HCT116 (cell line): ENCODE measurements at regions not wholly inside any gene's neighbourhood (a gene's known extent, or its start where the extent isn't known, plus 50 kb on each side); places are given as distances from the start of the nearest gene placed in this dataset.

ENCODE experiments used
- ATAC-seq: fragments of 200-7000 bp; cut with Tn5 transposase; 2 replicates; pipeline ENCODE4 v1.9.1; 2020; ENCODE audit warnings: mild to moderate bottlenecking, moderate library complexity
- BruUV-seq: library from RNA; stranded (reverse); fragments of 400-500 nt; replicated peaks from 2 replicates; lab custom pipeline; 2021; lab: Mats Ljungman, UMichigan
- CTCF ChIA-PET: fragments of 300-600 bp; sonication (Branson Sonifier 250); formaldehyde crosslinking; loops from one replicate; lab custom pipeline; 2021; ENCODE audit warnings: antibody characterized with exemption; lab: Charles Lee
- POLR2A ChIA-PET: fragments of 300-600, 350-600 bp; sonication (Branson Sonifier 250); formaldehyde crosslinking; loops from one replicate; lab custom pipeline; 2021; ENCODE audit warnings: antibody characterized with exemption; lab: Charles Lee
- RAD21 ChIA-PET, 2 experiments: fragments of 300-600 bp; sonication (Branson Sonifier 250); formaldehyde crosslinking; loops; one replicate each; lab custom pipeline; 2023; ENCODE audit warnings: low total read pairs in 2 of 2; ENCODE audit not compliant: uncharacterized antibody in 2 of 2, unreplicated experiment in 2 of 2, low non-redundant PET in 1 of 2; lab: Charles Lee
- DNase-seq: peaks from one replicate; pipeline ENCODE4 v3.0.0-alpha.2; 2010; ENCODE audit warnings: low read depth, low spot score
- H2AFZ ChIP-seq: fragments of 200-600 bp; shearing (Covaris generic), sonication (generic); 2 replicates; pipeline ENCODE4 v1.6.1; 2017; ENCODE audit warnings: low read depth, mixed run types, mixed read lengths, antibody characterized with exemption, low read length; ENCODE audit not compliant: poor library complexity, severe bottlenecking
- H3K27ac ChIP-seq: 2 replicates; pipeline ENCODE4 v1.5.1; 2012; ENCODE audit warnings: low read depth, low read length
- H3K27me3 ChIP-seq: fragments of 200-600 bp; sonication (generic); 2 replicates; pipeline ENCODE4 v1.6.1; 2016; ENCODE audit warnings: mixed run types, low read length, mixed read lengths; ENCODE audit not compliant: insufficient read depth
- H3K36me3 ChIP-seq, 2 experiments: fragments of 200-500 bp in 1 of 2; fragments of 200-600 bp in 1 of 2; sonication (Bioruptor generic) in 1 of 2; sonication (generic) in 1 of 2; 2 replicates each; pipeline versions ENCODE4 v1.5.1 to v1.6.1; 2014 to 2016; ENCODE audit warnings: low read length in 2 of 2, inconsistent platforms in 1 of 2, mixed read lengths in 1 of 2, mixed run types in 1 of 2; ENCODE audit not compliant: insufficient read depth in 2 of 2, control insufficient read depth in 1 of 2
- H3K4me1 ChIP-seq, 2 experiments: fragments of 200-600 bp in 1 of 2; sonication (generic) in 1 of 2; 2 replicates each; pipeline versions ENCODE4 v1.5.1 to v1.6.1; 2012 to 2017; ENCODE audit warnings: low read length in 2 of 2, inconsistent platforms in 1 of 2, mild to moderate bottlenecking in 1 of 2, mixed read lengths in 1 of 2, mixed run types in 1 of 2, moderate library complexity in 1 of 2; ENCODE audit not compliant: insufficient read depth in 2 of 2, control insufficient read depth in 1 of 2
- H3K4me2 ChIP-seq: fragments of 200-600 bp; sonication (generic); 2 replicates; pipeline ENCODE4 v1.6.1; 2017; ENCODE audit warnings: mixed run types, low read length, mixed read lengths
- H3K4me3 ChIP-seq, 2 experiments: fragments of 200-600 bp in 1 of 2; sonication (generic) in 1 of 2; replicated peaks in 1 of 2; 2 replicates each; pipeline ENCODE4 v1.5.1; 2011 to 2016; ENCODE audit warnings: low read length in 2 of 2, control low read depth in 1 of 2, low read depth in 1 of 2, mild to moderate bottlenecking in 1 of 2, mixed read lengths in 1 of 2, mixed run types in 1 of 2
- H3K79me2 ChIP-seq: fragments of 200-600 bp; sonication (generic); 2 replicates; pipeline ENCODE4 v1.6.1; 2017; ENCODE audit warnings: mild to moderate bottlenecking, mixed run types, low read length, moderate library complexity, mixed read lengths; ENCODE audit not compliant: insufficient read depth
- H3K9ac ChIP-seq: fragments of 200-600 bp; sonication (generic); 2 replicates; pipeline ENCODE4 v1.6.1; 2016; ENCODE audit warnings: low read length, mixed read lengths
- H3K9me2 ChIP-seq: fragments of 200-600 bp; sonication (generic), shearing (Covaris generic); 2 replicates; pipeline ENCODE4 v1.6.1; 2017; ENCODE audit warnings: mixed run types, mild to moderate bottlenecking, moderate library complexity; ENCODE audit not compliant: insufficient read depth
- H3K9me3 ChIP-seq, 2 experiments: fragments of 200-500 bp in 1 of 2; fragments of 200-600 bp in 1 of 2; sonication (Bioruptor generic) in 1 of 2; sonication (generic) in 1 of 2; 2 replicates each; pipeline ENCODE4 v1.6.1; 2014 to 2017; ENCODE audit warnings: low read length in 2 of 2, mixed read lengths in 2 of 2, inconsistent platforms in 1 of 2, low read depth in 1 of 2, mild to moderate bottlenecking in 1 of 2, mixed run types in 1 of 2, moderate library complexity in 1 of 2; ENCODE audit not compliant: control insufficient read depth in 1 of 2, insufficient read depth in 1 of 2
- H4K20me1 ChIP-seq: fragments of 200-600 bp; sonication (generic), shearing (Covaris generic); 2 replicates; pipeline ENCODE4 v1.6.1; 2017; ENCODE audit warnings: mixed run types, mild to moderate bottlenecking, moderate library complexity; ENCODE audit not compliant: insufficient read depth
- CTCF ChIP-seq, 3 experiments: fragments of 200-600 bp in 1 of 3; sonication (generic) in 1 of 3; IDR thresholded peaks in 2 of 3; conservative IDR thresholded peaks in 1 of 3; 2 replicates each; pipeline ENCODE4 v1.5.1; 2012 to 2017; ENCODE audit warnings: low read depth in 2 of 3, low read length in 2 of 3, antibody characterized with exemption in 1 of 3, borderline replicate concordance in 1 of 3, control low read depth in 1 of 3, mild to moderate bottlenecking in 1 of 3, mixed read lengths in 1 of 3, mixed run types in 1 of 3, moderate library complexity in 1 of 3; ENCODE audit not compliant: insufficient read depth in 1 of 3
- EGR1 ChIP-seq: IDR thresholded peaks from 2 replicates; pipeline ENCODE4 v1.6.1; 2012; ENCODE audit warnings: low read depth
- ELF1 ChIP-seq: IDR thresholded peaks from 2 replicates; pipeline ENCODE4 v1.6.1; 2012; ENCODE audit warnings: low read depth, borderline replicate concordance
- EZH2 ChIP-seq: fragments of 200-600 bp; sonication (generic); IDR thresholded peaks from 2 replicates; pipeline ENCODE4 v1.6.1; 2017; ENCODE audit warnings: antibody characterized with exemption, mixed run types
- EZH2phosphoT487 ChIP-seq: fragments of 200-600 bp; IDR thresholded peaks from 2 replicates; pipeline ENCODE4 v1.6.1; 2018; ENCODE audit warnings: antibody characterized with exemption, borderline replicate concordance
- FOSL1 ChIP-seq: IDR thresholded peaks from 2 replicates; pipeline ENCODE4 v1.6.1; 2012; ENCODE audit warnings: low read depth
- RAD21 ChIP-seq: IDR thresholded peaks from 2 replicates; pipeline ENCODE4 v1.6.1; 2012; ENCODE audit warnings: low read depth, mild to moderate bottlenecking
- SP1 ChIP-seq: IDR thresholded peaks from 2 replicates; pipeline ENCODE4 v1.6.1; 2012; ENCODE audit warnings: low read depth
- SRF ChIP-seq: IDR thresholded peaks from 2 replicates; pipeline ENCODE4 v1.6.1; 2012; ENCODE audit warnings: low read depth
- ZBTB33 ChIP-seq: IDR thresholded peaks from 2 replicates; pipeline ENCODE4 v1.6.1; 2011; ENCODE audit warnings: mild to moderate bottlenecking, low read length, moderate library complexity; ENCODE audit not compliant: insufficient replicate concordance; ENCODE audit errors: extremely low read depth
- intact Hi-C: fragments of 100-400 bp; cut with micrococcal nuclease; formaldehyde crosslinking; loops from 2 replicates; pipeline ENCODE4 v1.10.0; 2022

GRCh38 chr1:209431402-209431801 lies 152.1 kb upstream of the CAMK1G start:
- DNase-seq (no peak), ATAC-seq (no peak)
- Histone ChIP-seq H3K36me3 (no peaks in the 10 kb centered on the region), H3K27me3 (no peaks in the 10 kb centered on the region), H3K9me2 (no peaks in the 10 kb centered on the region), H3K79me2 (no peaks in the 10 kb centered on the region), H3K9me3 (no peaks in the 10 kb centered on the region), H3K4me3 (no peak overlapping the region), H2AFZ (no peak overlapping the region), H3K4me2 (no peak overlapping the region), H3K9ac (no peak overlapping the region), H3K4me1 (no peaks in the 10 kb centered on the region), H3K27ac (no peak overlapping the region), H4K20me1 (no peaks in the 10 kb centered on the region)
- intact Hi-C loops: no loop called here
- CTCF ChIA-PET: no interaction called here
- no peak for TF ChIP-seq EGR1
- no peak for TF ChIP-seq RAD21
- TF ChIP-seq ZBTB33: no peak
- no peak for TF ChIP-seq SRF
- no peak for TF ChIP-seq EZH2
- no peak for TF ChIP-seq EZH2phosphoT487
- no TSS peak for BruUV-seq
- RAD21 ChIA-PET: no interaction called here
- POLR2A ChIA-PET: no interaction called here

- H2AFZ ChIP-seq: no peak overlapping the region
- intact Hi-C loops: no loop called here
- H3K4me2 ChIP-seq: no peak overlapping the region
- no peaks in the 10 kb centered on the region for H3K27me3 ChIP-seq
- H3K4me3 ChIP-seq: no peak overlapping the region
- H4K20me1 ChIP-seq: no peaks in the 10 kb centered on the region
- H3K79me2 ChIP-seq: no peaks in the 10 kb centered on the region
- RAD21 ChIA-PET: no interaction called here
- no peaks in the 10 kb centered on the region for H3K4me1 ChIP-seq
- CTCF ChIA-PET: no interaction called here
- no peak for ATAC-seq
- no peak overlapping the region for H3K9ac ChIP-seq
- no peaks in the 10 kb centered on the region for H3K9me3 ChIP-seq
- no peaks in the 10 kb centered on the region for H3K9me2 ChIP-seq
- H3K36me3 ChIP-seq: no peaks in the 10 kb centered on the region
- TF ChIP-seq ELF1 (no peak), CTCF (IDR thresholded peaks at IDR 0.05 in 2 of 3, conservative IDR thresholded peaks at IDR 0.05 in 1 of 3; ENCODE audit: borderline replicate concordance in 1 of 3, insufficient read depth in 1 of 3, low read depth in 2 of 3, low read length in 2 of 3) (no peak), SP1 (no peak), FOSL1 (no peak)
- no peak for DNase-seq
- POLR2A ChIA-PET: no interaction called here
- no peak overlapping the region for H3K27ac ChIP-seq
- no TSS peak for BruUV-seq
Observed at GRCh38 chr1:209431813-209432442, 151.6 kb upstream of the CAMK1G start.
